PC-3 (cell line): ENCODE measurements at regions not wholly inside any gene's neighbourhood (a gene's known extent, or its start where the extent isn't known, plus 50 kb on each side); places are given as distances from the start of the nearest gene placed in this dataset.

Experiments
- ATAC-seq: fragments of 200-7000 bp; cut with Tn5 transposase; 2 replicates; pipeline ENCODE4 v1.9.1; 2020; ENCODE audit warnings: mild to moderate bottlenecking, moderate library complexity
- BruUV-seq: library from RNA; stranded (reverse); fragments of 400-500 nt; replicated peaks from 2 replicates; lab custom pipeline; 2021; lab: Mats Ljungman, UMichigan
- CTCF ChIA-PET: fragments of 300-600 bp; sonication (Branson Sonifier 250); formaldehyde crosslinking; loops from one replicate; lab custom pipeline; 2022; ENCODE audit warnings: antibody characterized with exemption; lab: Charles Lee
- POLR2A ChIA-PET: fragments of 300-600 bp; sonication (Branson Sonifier 250); formaldehyde crosslinking; loops from one replicate; lab custom pipeline; 2022; ENCODE audit warnings: antibody characterized with exemption; ENCODE audit not compliant: unreplicated experiment; lab: Charles Lee
- DNase-seq: peaks from one replicate; pipeline ENCODE4 v3.0.0-alpha.2; 2015
- H2AFZ ChIP-seq: fragments of 300-600 bp; sonication (generic); 2 replicates; pipeline ENCODE4 v1.6.0; 2016; ENCODE audit warnings: antibody characterized with exemption, low read length
- H3F3A ChIP-seq: fragments of 300-600 bp; sonication (generic); one replicate; pipeline ENCODE4 v1.6.0; 2017; ENCODE audit warnings: antibody characterized with exemption, low read length, control low read depth, mild to moderate bottlenecking; ENCODE audit not compliant: unreplicated experiment
- H3K27ac ChIP-seq: fragments of 300-600 bp; sonication (generic); 2 replicates; pipeline ENCODE4 v1.5.1; 2016; ENCODE audit warnings: mild to moderate bottlenecking, low read length
- H3K27me3 ChIP-seq: fragments of 300-600 bp; sonication (generic); 2 replicates; pipeline ENCODE4 v1.6.1; 2016; ENCODE audit warnings: low read length, mixed read lengths
- H3K36me3 ChIP-seq: fragments of 300-600 bp; sonication (generic); 2 replicates; pipeline ENCODE4 v1.6.1; 2016; ENCODE audit warnings: low read depth, mixed run types, low read length, mixed read lengths
- H3K4me1 ChIP-seq: fragments of 300-600 bp; sonication (generic); 2 replicates; pipeline ENCODE4 v1.5.1; 2016; ENCODE audit warnings: low read length; ENCODE audit not compliant: insufficient read depth
- H3K4me2 ChIP-seq: fragments of 300-600 bp; sonication (generic); 2 replicates; pipeline ENCODE4 v1.6.0; 2016; ENCODE audit warnings: low read length
- H3K4me3 ChIP-seq: fragments of 300-600 bp; sonication (generic); 2 replicates; pipeline ENCODE4 v1.5.1; 2016; ENCODE audit warnings: mild to moderate bottlenecking, low read length, mixed read lengths
- H3K79me2 ChIP-seq: fragments of 300-600 bp; sonication (generic); 2 replicates; pipeline ENCODE4 v1.6.1; 2017; ENCODE audit warnings: low read length, mixed read lengths
- H3K9ac ChIP-seq: fragments of 300-600 bp; sonication (generic); 2 replicates; pipeline ENCODE4 v1.6.0; 2016; ENCODE audit warnings: mild to moderate bottlenecking, low read length
- H3K9me2 ChIP-seq: fragments of 300-600 bp; sonication (generic); replicated peaks from 2 replicates; pipeline ENCODE4 v1.6.1; 2016; ENCODE audit warnings: mixed run types, low read length, mixed read lengths
- H3K9me3 ChIP-seq: fragments of 300-600 bp; sonication (generic); 2 replicates; pipeline ENCODE4 v1.6.1; 2016; ENCODE audit warnings: low read length, mixed read lengths
- H4K20me1 ChIP-seq: fragments of 300-600 bp; sonication (generic); 2 replicates; pipeline ENCODE4 v1.6.1; 2016; ENCODE audit warnings: low read length, mixed read lengths
- CTCF ChIP-seq: fragments of 300-600 bp; sonication (generic); conservative IDR thresholded peaks from 2 replicates; pipeline ENCODE4 v1.5.1; 2017; ENCODE audit warnings: antibody characterized with exemption, low read depth, mild to moderate bottlenecking, low read length
- EZH2 ChIP-seq: fragments of 300-600 bp; sonication (generic); IDR thresholded peaks from one replicate; pipeline ENCODE4 v1.6.1; 2017; ENCODE audit warnings: antibody characterized with exemption, mild to moderate bottlenecking, low read length; ENCODE audit not compliant: unreplicated experiment
- EZH2phosphoT487 ChIP-seq: fragments of 300-600 bp; sonication (generic); IDR thresholded peaks from 2 replicates; pipeline ENCODE4 v1.6.1; 2018; ENCODE audit warnings: mild to moderate bottlenecking, antibody characterized with exemption, low read length, borderline replicate concordance
- intact Hi-C: fragments of 100-400 bp; cut with micrococcal nuclease; formaldehyde crosslinking; loops from 2 replicates; pipeline ENCODE4 v1.9.0; 2023

- H3K9me3 ChIP-seq, result no peaks in the 10 kb centered on the region
- no peaks in the 10 kb centered on the region for H3K4me1 ChIP-seq
- no peak overlapping the region for H3K4me2 ChIP-seq
- H3K27ac ChIP-seq, result no peak overlapping the region
- H2AFZ ChIP-seq, result no peak overlapping the region
- no peaks in the 10 kb centered on the region for H3K36me3 ChIP-seq
- no peaks in the 10 kb centered on the region for H4K20me1 ChIP-seq
- H3K79me2 ChIP-seq, result no peaks in the 10 kb centered on the region
- no peak overlapping the region for H3K9ac ChIP-seq
- no peaks in the 10 kb centered on the region for H3K9me2 ChIP-seq
- ATAC-seq (no peak), DNase-seq (no peak)
- TF ChIP-seq EZH2 (no peak), EZH2phosphoT487 (no peak), CTCF (no peak)
- intact Hi-C loops, result no loop called here
- ChIA-PET POLR2A (no interaction called here), CTCF (no interaction called here)
- H3K27me3 ChIP-seq, result no peaks in the 10 kb centered on the region
- no peak overlapping the region for H3K4me3 ChIP-seq
- H3F3A ChIP-seq, result no peaks in the 10 kb centered on the region
- no TSS peak for BruUV-seq
Measured at GRCh38 chr15:49720261-49720660, 99.4 kb downstream of the DTWD1 start.

GRCh38 chr15:49721091-49721490 is 100.2 kb downstream of the DTWD1 start:
- no peaks in the 10 kb centered on the region for H3K4me1 ChIP-seq
- POLR2A ChIA-PET, result no interaction called here
- TF ChIP-seq EZH2phosphoT487, result no peak
- TF ChIP-seq EZH2, result no peak
- no peak for TF ChIP-seq CTCF
- H3K9ac ChIP-seq, result no peak overlapping the region
- H3K36me3 ChIP-seq, result no peaks in the 10 kb centered on the region
- H3F3A ChIP-seq, result no peaks in the 10 kb centered on the region
- ATAC-seq, result no peak
- CTCF ChIA-PET, result no interaction called here
- no peak for DNase-seq
- no peaks in the 10 kb centered on the region for H3K9me2 ChIP-seq
- no TSS peak for BruUV-seq
- H3K27ac ChIP-seq, result no peak overlapping the region
- no peaks in the 10 kb centered on the region for H3K27me3 ChIP-seq
- no peaks in the 10 kb centered on the region for H4K20me1 ChIP-seq
- H3K4me3 ChIP-seq, result no peak overlapping the region
- no peaks in the 10 kb centered on the region for H3K9me3 ChIP-seq
- H2AFZ ChIP-seq, result no peak overlapping the region
- intact Hi-C loops, result no loop called here
- H3K79me2 ChIP-seq, result no peaks in the 10 kb centered on the region
- no peak overlapping the region for H3K4me2 ChIP-seq

- Histone ChIP-seq H3K9ac (no peak overlapping the region), H3K4me2 (no peak overlapping the region), H3K27me3 (no peaks in the 10 kb centered on the region), H3K27ac (no peak overlapping the region), H3K4me1 (no peaks in the 10 kb centered on the region), H3K9me2 (no peaks in the 10 kb centered on the region), H3K9me3 (no peaks in the 10 kb centered on the region), H3K36me3 (no peaks in the 10 kb centered on the region), H3K79me2 (no peaks in the 10 kb centered on the region), H3F3A (no peaks in the 10 kb centered on the region), H2AFZ (no peak overlapping the region), H3K4me3 (no peak overlapping the region), H4K20me1 (no peaks in the 10 kb centered on the region)
- ChIA-PET CTCF (no interaction called here), POLR2A (no interaction called here)
- intact Hi-C loops, result no loop called here
- no peak for DNase-seq
- BruUV-seq, result no TSS peak
- no peak for ATAC-seq
- no peak for TF ChIP-seq EZH2
- TF ChIP-seq CTCF, result no peak
- no peak for TF ChIP-seq EZH2phosphoT487
Measured at GRCh38 chr15:49721621-49722020, 100.8 kb downstream of the DTWD1 start.
